ENCODE measurements at regions not wholly inside any gene's neighbourhood (a gene's known extent, or its start where the extent isn't known, plus 50 kb on each side); places are given as distances from the start of the nearest gene placed in this dataset.

DNA sequence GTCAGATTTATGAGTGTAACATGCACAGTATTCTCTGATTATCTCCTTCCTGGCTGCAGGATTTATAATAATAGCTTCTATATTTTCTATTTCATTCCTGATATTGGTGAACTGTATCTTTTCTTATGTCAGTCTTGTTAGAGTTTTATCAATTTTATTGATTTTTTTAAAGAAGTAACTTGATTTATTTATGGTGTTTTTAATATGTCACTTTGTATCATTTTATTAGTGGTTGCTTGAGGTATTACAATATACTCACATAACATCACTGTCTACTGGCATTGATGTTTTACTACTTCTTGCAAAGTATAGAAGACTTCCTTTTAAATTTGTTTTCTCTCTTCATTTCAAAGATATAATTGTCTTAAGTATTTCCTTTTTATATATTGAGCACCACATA lies 270.5 kb upstream of the GYPC start:
- no peak for TF ChIP-seq POLR2A (IDR thresholded peaks at IDR 0.05; ENCODE audit: extremely low read depth, insufficient read length)
- TF ChIP-seq, protein P1, sequence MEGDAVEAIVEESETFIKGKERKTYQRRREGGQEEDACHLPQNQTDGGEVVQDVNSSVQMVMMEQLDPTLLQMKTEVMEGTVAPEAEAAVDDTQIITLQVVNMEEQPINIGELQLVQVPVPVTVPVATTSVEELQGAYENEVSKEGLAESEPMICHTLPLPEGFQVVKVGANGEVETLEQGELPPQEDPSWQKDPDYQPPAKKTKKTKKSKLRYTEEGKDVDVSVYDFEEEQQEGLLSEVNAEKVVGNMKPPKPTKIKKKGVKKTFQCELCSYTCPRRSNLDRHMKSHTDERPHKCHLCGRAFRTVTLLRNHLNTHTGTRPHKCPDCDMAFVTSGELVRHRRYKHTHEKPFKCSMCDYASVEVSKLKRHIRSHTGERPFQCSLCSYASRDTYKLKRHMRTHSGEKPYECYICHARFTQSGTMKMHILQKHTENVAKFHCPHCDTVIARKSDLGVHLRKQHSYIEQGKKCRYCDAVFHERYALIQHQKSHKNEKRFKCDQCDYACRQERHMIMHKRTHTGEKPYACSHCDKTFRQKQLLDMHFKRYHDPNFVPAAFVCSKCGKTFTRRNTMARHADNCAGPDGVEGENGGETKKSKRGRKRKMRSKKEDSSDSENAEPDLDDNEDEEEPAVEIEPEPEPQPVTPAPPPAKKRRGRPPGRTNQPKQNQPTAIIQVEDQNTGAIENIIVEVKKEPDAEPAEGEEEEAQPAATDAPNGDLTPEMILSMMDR (IDR thresholded peaks at IDR 0.05; ENCODE audit: low read depth, low read length) = no peak
- TF ChIP-seq MYC (IDR thresholded peaks at IDR 0.05; ENCODE audit: low read depth, low read length) = no peak

Measured in NB4 (cell line).